ENCODE measurements at regions not wholly inside any gene's neighbourhood (a gene's known extent, or its start where the extent isn't known, plus 50 kb on each side); places are given as distances from the start of the nearest gene placed in this dataset.
"Not testable (repeated sequence)": the region's sequence is repeated elsewhere in the genome, so short reads cannot be mapped to it uniquely, and the experiment has no call there.

DNA sequence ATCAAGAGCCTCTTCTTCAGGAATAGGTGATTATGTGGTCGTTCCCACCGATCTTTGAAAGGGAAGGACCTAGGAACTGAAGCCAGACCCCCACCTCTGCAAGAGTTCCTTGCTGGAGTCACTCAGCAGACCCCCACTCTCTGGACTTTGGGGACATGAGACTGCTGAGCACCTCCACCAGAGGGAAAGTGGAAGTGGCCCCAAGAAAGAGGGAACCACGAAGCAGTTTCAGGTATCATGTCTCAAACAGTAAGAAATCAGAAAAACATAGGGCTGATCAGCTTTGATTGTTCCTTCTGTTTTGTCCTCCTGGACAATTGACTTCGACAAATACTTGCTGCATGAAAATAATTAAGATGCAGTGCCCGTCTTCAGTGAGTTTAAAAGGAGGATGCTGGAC is 84.2 kb upstream of the ADORA2B start:
- not testable (repeated sequence) for DNase-seq (ENCODE audit: low read depth in 2 of 2)

DNA sequence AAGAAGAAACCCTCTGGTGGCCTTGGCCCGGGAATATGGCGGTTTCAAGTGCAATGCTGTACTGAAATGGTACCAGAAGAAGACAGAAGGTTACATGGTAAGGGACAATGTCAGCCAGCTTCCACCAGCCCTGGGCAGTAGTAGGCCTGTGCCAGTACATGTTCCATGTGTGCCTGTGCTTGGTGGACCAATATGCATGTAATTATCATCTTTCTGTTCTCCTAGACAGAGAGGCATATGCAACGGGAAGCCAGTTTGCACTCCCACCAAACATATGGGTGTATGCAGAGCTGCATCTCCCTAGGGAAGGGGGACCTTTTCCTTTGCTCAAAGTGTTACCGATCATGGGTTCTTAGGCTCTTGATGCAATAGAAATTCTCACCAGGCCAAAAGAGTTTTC is 80.9 kb upstream of the ADORA2B start:
- not testable (repeated sequence) for DNase-seq (ENCODE audit: low read depth in 2 of 2)

DNA sequence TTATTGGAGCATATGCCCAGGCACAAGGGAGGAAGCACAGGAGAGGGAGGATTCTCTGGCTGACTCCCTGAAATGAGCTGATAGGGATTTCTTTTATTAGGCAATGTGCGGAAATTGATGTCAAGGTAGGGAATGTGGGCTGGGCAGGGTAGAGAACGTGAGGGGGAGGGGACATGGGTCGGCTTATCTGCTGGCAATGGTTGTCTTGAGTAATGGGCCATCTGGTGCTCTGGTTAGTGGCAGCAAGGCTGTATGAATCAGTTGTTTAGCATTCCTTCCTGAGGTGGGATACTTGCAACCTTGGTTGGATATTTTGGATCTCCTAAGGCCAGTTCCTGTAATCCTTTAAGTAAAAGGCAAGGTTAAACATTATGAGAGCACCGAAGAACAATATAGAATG is 80.5 kb upstream of the ADORA2B start:
- DNase-seq (ENCODE audit: low read depth in 2 of 2), result not testable (repeated sequence)

DNA sequence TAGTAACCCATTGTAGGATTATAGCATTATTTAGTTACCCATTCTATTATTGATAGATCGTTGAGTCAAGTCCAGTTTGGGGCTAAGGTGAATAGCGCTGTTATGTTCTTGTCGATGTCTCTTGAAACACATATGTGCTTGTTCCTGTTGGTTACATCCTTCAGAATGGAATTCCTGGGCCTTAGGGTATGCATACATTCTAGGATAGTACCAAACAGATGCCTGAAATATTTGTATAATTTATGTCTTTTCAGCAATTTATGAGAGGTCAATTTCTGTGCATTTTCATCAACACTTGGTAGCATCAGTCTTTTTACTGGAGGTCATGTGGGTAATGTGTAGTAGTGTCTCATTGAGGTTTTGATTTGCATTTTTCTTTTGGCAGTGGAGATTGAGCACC is 78.9 kb upstream of the ADORA2B start:
- not testable (repeated sequence) for DNase-seq (ENCODE audit: low read depth in 2 of 2)

DNA sequence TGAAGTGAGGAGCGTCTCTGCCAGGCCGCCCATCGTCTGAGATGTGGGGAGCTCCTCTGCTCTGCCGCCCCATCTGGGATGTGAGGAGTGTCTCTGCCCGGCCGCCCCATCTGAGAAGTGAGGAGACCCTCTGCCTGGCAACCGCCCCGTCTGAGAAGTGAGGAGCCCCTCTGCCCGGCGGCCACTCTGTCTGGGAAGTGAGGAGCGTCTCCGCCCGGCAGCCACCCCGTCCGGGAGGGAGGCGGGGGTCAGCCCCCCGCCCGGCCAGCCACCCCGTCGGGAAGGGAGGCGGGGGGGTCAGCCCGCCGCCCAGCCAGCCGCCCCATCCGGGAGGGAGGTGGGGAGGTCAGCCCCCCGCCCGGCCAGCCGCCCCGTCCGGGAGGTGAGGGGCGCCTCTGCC is 77.6 kb upstream of the ADORA2B start:
- not testable (repeated sequence) for DNase-seq (ENCODE audit: low read depth in 2 of 2)

DNA sequence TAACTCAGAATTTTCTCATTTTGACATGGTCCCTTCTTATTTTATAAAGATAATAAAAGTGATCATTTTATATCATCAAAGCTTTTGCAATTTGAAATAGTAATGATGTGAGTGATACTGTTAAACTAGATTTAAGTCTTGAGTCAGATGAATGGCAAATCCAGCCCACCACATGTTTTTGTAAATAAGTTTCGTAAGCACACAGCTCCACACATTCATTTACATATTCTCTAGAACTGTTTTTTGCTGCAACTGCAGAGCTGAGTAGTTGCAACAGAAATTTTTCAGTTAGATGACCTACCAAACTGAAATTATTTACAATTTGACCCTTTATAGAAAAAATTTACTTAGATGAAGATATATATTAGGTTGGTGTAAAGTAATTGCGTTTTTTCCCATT is 75.1 kb upstream of the ADORA2B start:
- not testable (repeated sequence) for DNase-seq (ENCODE audit: low read depth in 2 of 2)

DNA sequence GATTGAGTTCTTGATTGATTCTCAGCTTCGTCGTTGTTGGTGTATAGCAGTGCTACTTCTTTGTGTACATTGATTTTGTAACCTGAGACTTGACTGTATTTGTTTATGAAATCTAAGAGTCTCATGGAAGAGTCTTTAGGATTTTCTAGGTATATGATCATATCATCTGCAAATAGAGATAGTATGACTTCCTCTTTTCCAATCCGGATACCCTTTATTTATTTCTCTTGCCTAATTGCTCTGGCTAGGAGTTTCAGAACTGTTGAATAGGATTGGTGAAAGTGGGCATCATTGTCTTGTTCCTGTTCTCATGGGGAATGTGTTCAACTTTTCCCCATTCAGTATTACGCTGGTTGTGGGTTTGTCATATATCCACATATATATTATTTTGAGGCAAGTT is 72.3 kb upstream of the ADORA2B start:
- not testable (repeated sequence) for DNase-seq (ENCODE audit: low read depth in 2 of 2)

DNA sequence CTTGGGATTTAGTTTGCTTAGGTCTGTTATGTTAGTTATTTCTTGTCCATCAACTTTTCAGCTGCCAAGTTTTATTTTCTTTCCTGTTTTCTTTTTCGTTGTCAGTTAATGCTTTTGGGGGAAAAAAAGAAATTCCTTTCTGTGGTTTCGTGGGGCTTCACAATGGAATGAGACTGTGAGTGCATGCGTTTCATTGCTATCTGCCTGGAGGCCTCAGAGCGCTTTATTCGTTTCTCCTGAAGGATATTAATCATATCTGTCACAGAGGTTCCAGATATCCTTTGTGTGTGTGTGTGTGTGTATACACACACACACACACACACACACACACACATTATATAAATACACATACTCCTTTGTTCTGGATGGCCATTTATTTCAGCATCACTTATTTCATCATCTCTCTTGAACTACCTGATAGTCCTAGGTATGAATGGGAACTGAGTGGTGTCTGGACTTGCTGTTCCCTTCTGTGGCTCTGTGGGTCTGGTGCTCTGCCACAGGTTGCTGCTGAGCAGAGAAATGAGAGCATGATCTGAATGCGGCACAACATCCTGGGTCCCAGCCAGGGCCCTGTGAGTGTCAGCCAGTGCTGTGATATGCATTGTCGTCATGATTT is 66.9 kb upstream of the ADORA2B start:
- DNase-seq (ENCODE audit: low read depth in 2 of 2), result not testable (repeated sequence)

DNA sequence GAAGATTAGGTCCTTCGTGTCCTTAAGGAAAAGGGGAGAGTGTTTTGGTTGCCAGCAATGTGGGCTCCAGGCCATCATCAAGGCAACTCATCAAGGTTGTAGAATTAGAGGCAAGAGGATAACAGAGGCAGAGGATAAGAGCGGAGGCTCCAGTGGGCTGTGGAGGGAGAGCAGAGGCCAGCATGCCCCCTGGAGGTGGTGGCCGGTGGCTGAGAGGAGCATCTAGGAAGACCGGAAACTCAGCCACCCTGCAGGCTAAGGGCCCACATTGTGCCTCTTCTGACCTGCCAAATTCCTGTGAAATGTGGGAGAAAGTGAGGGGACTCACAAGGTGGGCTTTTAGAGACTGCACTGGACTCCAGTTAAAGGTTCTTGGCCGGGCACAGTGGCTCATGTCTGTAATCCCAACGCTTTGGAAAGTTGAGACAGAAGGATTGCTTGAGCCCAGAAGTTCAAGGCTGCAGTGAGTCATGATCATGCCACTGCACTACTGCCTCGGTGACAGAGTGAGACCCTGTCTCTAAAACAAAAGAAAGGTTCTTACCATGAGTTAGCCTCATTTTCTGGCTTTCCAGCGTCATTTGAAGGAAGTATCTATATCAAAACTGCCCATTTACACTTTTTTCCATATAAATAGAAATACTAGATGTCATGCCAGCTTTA is 62.7 kb upstream of the ADORA2B start:
- no peak for DNase-seq (ENCODE audit: low read depth in 2 of 2)

DNA sequence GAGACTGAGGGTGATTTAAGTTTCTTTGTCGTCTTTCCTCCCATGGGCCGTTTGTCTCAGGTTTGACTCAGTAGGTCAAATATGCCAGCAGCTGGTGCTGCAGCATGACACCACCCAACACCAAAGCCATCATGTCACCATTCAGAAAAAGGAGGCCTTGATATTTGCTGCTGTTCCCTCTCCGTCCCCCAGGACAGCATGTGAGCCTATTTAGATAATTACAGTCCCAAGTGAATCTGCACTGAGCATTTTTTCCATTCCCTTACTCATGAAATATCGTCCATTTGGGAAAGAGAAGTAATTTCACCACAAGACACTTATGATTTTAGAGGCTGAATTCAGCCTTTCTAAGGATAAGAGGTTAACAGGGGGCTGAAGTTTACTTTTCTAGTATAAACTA is 62.2 kb upstream of the ADORA2B start:
- no peak for DNase-seq (ENCODE audit: low read depth in 2 of 2)

DNA sequence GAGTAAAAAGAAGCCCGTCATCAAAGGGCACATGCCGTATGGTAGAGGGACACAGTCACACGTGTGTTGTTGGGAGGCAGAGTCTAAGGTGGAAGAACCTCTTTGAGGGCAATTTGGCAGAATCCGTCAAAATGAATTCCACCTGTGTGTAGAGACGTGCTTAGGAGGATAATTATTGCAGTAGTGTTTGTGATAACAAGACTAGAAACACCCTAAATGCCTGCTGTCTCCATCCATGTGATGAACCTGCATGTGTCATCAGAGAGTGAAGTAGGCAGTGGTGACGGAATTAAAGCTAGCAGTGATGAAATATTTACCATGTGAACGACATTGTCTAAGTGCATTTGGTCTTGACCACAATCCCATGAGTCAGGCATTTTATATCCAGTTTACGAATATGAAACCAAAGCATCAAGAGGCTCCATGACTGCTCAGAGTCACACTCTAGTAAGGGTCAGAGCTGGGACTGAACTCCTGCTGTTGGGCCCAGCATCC is 61.3 kb upstream of the ADORA2B start:
- DNase-seq (ENCODE audit: low read depth in 2 of 2), result no peak

DNA sequence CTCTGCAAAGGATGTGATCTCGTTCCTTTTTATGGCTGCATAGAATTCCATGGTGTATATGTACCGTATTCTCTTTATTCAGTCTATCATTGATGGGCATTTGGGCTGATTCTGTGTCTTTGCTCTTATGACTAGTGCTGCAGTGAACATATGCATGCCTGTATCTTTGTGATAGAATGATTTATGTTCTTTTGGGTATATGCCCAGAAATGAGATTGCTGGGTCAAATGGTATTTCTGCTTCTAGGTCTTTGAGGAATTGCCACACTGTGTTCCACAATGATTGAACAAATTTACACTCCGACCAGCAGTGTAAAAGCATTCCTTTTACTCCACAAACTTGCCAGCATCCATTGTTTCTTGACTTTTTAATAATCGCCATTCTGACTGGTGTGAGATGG is 60.2 kb upstream of the ADORA2B start:
- no peak for DNase-seq (ENCODE audit: low read depth in 2 of 2)

DNA sequence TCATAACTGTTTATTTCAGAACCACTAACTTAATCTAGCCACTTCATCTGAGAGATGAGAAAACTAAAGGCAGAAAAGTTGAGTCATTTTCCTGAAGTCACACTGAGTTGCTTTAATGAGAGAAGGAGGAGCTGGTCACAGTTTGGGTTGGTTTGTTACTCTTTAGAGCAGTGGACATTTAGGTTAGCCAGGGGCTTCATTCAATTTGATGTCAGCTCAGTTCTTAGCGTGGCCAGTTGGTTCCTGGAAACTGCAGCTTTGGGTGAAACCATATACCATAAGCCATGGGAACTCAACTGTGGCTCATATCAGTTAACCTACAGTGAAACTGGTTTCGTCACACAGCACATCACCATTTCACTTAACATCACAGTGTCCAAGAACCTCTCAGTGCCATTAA is 59.2 kb upstream of the ADORA2B start:
- DNase-seq (ENCODE audit: low read depth in 2 of 2), result no peak

DNA sequence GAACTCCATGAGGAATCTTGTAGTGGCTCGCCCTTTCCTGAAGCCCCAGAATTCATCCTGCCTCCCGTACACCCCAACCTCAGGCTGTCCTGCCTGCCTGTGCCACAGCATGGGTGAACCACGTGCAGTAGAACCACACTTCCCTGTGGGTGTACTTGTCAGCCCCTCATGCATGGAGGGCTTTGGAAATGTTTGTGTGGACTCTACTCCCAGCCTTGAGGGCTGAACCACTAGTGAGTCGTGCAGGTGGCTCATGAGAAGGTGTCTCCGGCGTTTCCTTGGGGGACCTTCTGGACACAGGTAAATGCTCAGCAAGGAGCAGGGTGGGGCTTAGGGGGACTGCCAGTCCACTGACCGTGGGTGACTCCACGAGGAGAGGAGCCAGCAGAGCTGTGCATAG is 58.7 kb upstream of the ADORA2B start:
- DNase-seq (ENCODE audit: low read depth in 2 of 2), result no peak

DNA sequence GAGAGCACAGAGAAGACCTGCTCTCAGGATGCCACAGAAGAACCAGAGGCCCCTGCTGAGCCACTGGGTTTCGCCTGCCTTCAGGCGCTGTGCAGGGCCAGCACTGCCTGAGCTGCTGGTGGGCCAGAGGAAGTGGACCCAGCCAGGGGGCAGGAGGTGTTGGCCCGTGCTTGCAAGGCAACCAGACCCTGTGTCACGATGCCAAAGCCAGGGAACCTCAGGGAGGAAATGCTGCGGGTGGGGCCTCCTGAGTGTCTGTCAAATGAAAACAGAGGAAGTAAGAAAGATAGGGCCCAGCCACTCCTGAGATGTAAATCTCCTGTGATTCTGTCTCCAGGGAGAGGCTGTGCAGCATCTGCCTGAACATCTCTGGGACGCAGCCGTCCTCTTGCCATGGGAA is 58.1 kb upstream of the ADORA2B start:
- DNase-seq (ENCODE audit: low read depth in 2 of 2), result no peak

DNA sequence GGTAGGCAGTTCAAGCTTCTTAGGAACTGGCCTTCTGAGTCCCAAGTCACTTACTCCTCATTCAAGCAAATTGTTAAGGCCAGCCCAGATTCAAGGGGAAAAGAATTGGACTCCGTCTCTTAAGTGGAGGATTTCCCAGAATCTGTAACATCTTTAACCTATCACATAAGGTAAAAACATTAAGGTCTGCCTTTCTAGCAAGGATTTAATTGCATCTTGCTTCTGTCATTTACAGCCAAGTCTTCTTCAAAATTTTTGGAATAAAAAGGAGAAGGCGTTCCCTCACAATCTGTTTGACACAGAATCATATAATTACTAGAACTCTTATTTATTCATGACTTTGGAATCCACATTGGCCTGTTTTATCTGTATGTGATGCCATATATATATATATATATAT is 56.5 kb upstream of the ADORA2B start:
- no peak for DNase-seq (ENCODE audit: low read depth in 2 of 2)

DNA sequence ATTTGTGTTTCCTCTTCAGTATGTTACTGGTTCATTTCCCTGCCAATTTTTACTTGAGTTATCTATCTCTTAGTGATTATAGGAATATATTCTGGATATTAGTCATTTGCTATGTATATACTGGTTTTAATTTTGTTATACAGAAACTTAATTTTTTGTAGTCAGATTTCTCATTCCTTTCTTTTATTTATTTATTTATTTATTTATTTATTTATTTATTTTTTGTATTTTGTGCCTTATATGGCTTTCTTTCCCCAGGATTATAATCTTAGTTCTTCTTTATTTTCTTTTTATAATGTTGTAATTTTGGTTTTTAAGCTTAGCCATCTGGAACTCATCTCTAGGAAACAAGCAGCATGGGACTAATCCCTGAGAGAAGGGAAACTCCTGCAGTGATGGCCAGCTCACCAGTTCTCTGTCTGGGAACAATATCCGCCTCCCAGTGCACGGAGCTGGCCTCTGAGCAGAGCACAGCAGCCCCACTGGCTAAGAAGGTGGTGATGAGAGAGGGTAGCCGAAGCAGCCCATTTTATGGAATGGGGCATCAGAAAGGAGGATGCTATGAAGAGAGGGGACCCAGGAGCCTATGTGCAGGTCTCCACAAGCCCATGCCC is 54.5 kb upstream of the ADORA2B start:
- DNase-seq (ENCODE audit: low read depth in 2 of 2), result no peak

DNA sequence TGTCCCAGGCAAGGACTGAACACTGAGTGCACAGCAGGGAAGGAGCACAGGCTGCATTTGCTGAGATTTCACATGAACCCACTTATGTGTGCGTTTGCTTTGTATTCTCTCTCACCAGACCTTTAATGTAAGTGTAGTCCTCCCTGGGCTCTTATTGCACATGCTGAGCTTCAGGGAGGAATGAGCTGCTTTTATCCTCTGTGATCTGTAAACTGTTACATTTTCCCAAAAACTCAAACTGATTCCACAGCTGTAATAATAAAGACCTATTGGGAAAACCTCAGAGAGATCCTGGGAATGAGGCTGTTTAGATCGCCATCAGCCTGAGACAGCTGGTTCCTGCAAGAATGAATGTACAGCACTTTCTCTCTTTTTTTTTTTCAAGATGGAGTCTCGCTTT is 53.6 kb upstream of the ADORA2B start:
- no peak for DNase-seq (ENCODE audit: low read depth in 2 of 2)

DNA sequence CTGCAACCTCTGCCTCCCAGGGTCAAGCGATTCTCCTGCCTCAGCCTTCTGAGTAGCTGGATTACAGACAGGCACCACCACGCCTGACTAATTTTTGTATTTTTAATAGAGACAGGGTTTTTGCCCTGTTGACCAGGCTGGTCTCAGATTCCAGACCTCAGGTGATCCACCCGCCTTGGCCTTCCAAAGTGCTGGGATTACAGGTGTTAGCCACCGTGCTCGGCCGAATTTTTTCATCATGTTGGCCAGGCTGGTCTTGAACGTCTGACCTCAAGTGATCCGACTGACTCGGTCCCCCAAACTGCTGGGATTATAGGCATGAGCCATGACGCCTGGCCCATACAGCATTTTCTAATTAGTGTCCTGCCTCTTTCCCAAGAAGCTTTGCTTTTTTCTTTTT is 52.7 kb upstream of the ADORA2B start:
- DNase-seq (ENCODE audit: low read depth in 2 of 2), result no peak

DNA sequence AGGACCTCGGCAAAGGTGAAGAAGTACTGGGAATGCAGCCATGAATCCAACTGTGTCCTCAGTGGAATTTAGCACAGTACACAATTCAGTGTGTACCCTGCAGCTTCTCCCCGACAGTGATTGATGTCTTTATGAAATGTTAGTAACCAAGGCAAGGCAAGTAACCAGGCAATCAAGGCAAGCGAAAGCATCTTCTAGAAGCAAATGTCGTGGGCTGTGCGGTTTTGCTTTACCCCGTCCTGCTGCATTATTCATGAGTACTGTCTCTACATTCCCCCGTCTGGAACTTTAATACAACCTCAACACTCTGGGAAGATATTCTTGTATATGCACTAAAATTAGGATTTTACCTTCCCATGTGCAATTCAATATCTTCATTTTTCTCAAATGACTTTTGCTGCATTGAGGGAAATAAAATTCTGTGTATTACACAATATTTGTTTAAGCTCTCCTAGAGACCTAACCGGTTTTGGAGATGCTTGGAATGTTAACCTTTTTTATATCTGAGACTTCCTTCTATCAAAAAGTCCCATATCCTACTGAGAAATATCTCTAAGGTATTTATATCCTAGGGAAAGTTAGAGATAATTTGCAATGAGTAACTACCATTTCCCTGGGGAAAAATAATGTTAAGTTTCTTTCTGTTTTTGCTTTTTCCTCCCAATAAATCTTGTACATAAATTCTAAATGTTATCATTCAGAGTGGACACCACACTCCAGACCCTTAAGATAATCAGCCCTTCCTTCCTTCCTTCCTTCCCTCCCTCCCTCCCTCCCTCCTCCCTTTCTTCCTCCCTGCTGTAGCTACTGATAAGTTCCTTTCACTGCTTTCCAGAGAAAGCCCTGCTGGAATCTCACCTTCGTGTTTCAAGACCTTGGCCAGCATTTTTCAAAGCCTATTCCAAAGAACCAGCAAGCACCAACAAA is 51.9 kb upstream of the ADORA2B start:
- no peak for DNase-seq (ENCODE audit: low read depth in 2 of 2)

DNA sequence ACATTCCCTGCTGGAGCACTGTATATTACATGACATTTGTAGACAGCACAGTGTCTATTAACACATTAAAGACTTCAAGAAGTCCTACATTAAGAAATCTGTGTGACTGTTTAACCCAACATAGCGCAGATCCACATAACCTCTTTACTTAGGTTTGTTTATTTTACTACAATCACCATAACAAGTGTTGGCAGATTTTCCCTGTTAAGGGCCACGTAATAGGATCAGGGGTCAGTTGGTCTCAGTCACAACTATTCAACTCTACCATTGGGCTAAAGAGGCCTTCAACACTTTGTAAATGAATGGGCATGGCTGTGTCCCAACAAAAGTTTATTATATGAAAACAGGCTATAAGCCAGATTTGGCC is 51.3 kb upstream of the ADORA2B start:
- no peak for DNase-seq (ENCODE audit: low read depth in 2 of 2)

DNA sequence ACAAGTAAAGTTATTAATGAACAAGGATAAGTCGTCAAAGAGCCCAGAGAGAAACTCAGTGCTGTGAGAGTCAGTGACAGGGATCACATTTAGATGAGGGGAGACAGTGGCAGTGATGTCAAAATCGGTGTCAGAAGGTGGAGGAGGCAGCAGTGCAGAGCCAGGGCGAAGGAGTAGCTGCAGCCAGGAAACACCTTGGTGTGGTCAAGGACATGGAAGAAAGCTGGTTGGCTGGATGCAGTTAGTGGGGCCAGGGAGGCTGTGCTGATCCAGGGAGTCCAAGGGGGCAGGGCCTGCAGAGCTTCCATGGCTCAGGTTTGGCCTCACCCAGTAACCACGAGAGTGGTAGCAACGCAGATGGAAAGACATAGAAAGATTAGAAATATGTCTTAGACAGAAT is 50.7 kb upstream of the ADORA2B start:
- no peak for DNase-seq (ENCODE audit: low read depth in 2 of 2)
